Endodermal cell (in vitro differentiated cells): ENCODE measurements at regions not wholly inside any gene's neighbourhood (a gene's known extent, or its start where the extent isn't known, plus 50 kb on each side); places are given as distances from the start of the nearest gene placed in this dataset.

Source experiments
- DNase-seq: peaks from one replicate; pipeline ENCODE4 v3.0.0-alpha.2; 2017
- H3K27ac ChIP-seq: 2 replicates; pipeline ENCODE4 v1.5.1; 2013; ENCODE audit warnings: mild to moderate bottlenecking, low read depth, low read length, moderate library complexity
- H3K27me3 ChIP-seq: 2 replicates; pipeline ENCODE4 v1.6.1; 2013; ENCODE audit warnings: mild to moderate bottlenecking, low read length, moderate library complexity; ENCODE audit not compliant: insufficient read depth, control insufficient read depth, poor library complexity, severe bottlenecking
- H3K36me3 ChIP-seq: 2 replicates; pipeline ENCODE4 v1.7.0; 2013; ENCODE audit warnings: mild to moderate bottlenecking, low read length, moderate library complexity; ENCODE audit not compliant: control insufficient read depth, insufficient read depth
- H3K4me1 ChIP-seq: one replicate; pipeline ENCODE4 v1.7.0; 2013; ENCODE audit warnings: low read length; ENCODE audit not compliant: control insufficient read depth, insufficient read depth
- H3K4me3 ChIP-seq: 2 replicates; pipeline ENCODE4 v1.5.1; 2013; ENCODE audit warnings: mild to moderate bottlenecking, low read length, moderate library complexity
- H3K9ac ChIP-seq: 2 replicates; pipeline ENCODE4 v1.6.1; 2013; ENCODE audit warnings: mild to moderate bottlenecking, low read length, moderate library complexity; ENCODE audit not compliant: poor library complexity, severe bottlenecking; ENCODE audit errors: extremely low read depth
- H3K9me3 ChIP-seq: 2 replicates; pipeline ENCODE4 v1.6.1; 2013; ENCODE audit warnings: mild to moderate bottlenecking, low read length, moderate library complexity; ENCODE audit not compliant: control insufficient read depth
- H3K27ac Mint-ChIP-seq: 2 replicates; pipeline ENCODE4 v1.8.0; 2020; ENCODE audit warnings: mixed read lengths
- H3K27me3 Mint-ChIP-seq: 2 replicates; pipeline ENCODE4 v1.8.0; 2021; ENCODE audit warnings: mild to moderate bottlenecking, mixed read lengths; ENCODE audit not compliant: insufficient read depth
- H3K36me3 Mint-ChIP-seq: 2 replicates; pipeline ENCODE4 v1.8.0; 2020; ENCODE audit warnings: low read depth, mixed read lengths
- H3K4me1 Mint-ChIP-seq: 2 replicates; pipeline ENCODE4 v1.8.0; 2020; ENCODE audit warnings: mixed read lengths
- H3K4me3 Mint-ChIP-seq: 2 replicates; pipeline ENCODE4 v1.8.0; 2020; ENCODE audit warnings: mild to moderate bottlenecking, moderate library complexity, mixed read lengths
- H3K9me3 Mint-ChIP-seq: 2 replicates; pipeline ENCODE4 v1.8.0; 2020; ENCODE audit warnings: mild to moderate bottlenecking, mixed read lengths
- WGBS, 2 experiments: methylation state at CpG; one replicate each; pipeline versions ENCODE4 v1.1.5 to v1.1.7; 2013; ENCODE audit warnings: missing lambda C conversion rate in 2 of 2, mixed read lengths in 1 of 2; ENCODE audit not compliant: insufficient coverage in 1 of 2, insufficient read length in 1 of 2; 5-methylcytosine and 5-hydroxymethylcytosine counted together
- TF ChIP-seq, protein P1 (sequence below): fragments of 200-600 bp; sonication (generic); conservative IDR thresholded peaks from 2 replicates; pipeline ENCODE4 v1.5.0; 2021; ENCODE audit warnings: antibody characterized with exemption, mild to moderate bottlenecking

DNA sequence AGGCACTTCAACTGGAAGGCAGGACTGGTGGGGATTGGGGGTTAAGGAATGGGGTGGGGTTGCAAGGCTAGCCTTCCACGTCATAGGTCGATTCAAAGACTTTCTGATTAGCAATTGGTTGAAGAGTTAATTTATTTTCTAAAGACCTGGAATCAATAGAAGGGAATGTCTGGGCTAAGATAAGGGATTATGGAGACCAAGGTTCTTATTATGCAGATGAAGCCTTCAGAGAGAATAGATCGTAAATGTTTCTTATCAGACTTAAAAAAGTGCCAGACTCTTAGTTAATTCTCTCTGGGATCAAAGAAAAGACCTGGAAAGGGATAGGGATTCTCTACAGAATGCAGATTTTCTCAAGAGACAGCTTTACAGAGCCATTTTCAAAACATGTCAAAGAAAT, 368.0 kb upstream of the DLGAP1 start:
- Mint-ChIP-seq H3K27ac (peak overlapping the region; percentile 47), H3K27me3 (peaks cover 2% of the 10 kb centered on the region), H3K9me3 (peaks cover 29% of the 10 kb centered on the region), H3K36me3 (peaks cover 6% of the 10 kb centered on the region), H3K4me3 (no peak overlapping the region), H3K4me1 (peaks cover 10% of the 10 kb centered on the region)
- no peak overlapping the region for H3K9ac ChIP-seq
- TF ChIP-seq, protein P1, sequence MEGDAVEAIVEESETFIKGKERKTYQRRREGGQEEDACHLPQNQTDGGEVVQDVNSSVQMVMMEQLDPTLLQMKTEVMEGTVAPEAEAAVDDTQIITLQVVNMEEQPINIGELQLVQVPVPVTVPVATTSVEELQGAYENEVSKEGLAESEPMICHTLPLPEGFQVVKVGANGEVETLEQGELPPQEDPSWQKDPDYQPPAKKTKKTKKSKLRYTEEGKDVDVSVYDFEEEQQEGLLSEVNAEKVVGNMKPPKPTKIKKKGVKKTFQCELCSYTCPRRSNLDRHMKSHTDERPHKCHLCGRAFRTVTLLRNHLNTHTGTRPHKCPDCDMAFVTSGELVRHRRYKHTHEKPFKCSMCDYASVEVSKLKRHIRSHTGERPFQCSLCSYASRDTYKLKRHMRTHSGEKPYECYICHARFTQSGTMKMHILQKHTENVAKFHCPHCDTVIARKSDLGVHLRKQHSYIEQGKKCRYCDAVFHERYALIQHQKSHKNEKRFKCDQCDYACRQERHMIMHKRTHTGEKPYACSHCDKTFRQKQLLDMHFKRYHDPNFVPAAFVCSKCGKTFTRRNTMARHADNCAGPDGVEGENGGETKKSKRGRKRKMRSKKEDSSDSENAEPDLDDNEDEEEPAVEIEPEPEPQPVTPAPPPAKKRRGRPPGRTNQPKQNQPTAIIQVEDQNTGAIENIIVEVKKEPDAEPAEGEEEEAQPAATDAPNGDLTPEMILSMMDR = no peak
- H3K27ac ChIP-seq = no peak overlapping the region
- WGBS, 2 experiments = 71 to 89% methylated on average over 3 of the region's 3 CpGs
- peaks cover 51% of the 10 kb centered on the region for H3K9me3 ChIP-seq
- H3K27me3 ChIP-seq = no peaks in the 10 kb centered on the region
- no peak overlapping the region for H3K4me3 ChIP-seq
- peaks cover 2% of the 10 kb centered on the region for H3K4me1 ChIP-seq
- no peaks in the 10 kb centered on the region for H3K36me3 ChIP-seq
- no peak for DNase-seq

DNA sequence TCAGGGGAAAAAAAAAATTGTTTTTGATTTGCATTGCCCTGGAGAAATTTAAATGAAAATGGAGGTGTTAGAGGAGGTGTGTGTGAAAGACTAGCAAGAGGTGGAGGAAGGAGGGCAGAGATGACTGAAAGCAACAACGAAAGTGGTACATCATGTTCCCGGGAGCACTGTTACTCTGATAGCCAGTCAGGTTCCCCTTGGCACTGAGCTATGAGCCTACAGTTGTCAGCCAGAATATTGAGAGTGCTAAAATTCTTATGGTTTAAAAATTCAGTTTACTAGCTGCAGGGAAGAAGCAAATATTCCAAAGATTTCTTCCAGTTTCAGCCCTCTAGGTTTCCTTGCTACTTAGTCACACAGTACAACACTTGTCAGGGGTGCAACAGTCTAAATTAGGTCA, 366.7 kb upstream of the DLGAP1 start:
- H3K4me3 ChIP-seq = peak overlapping the region; percentile 67
- no peak for DNase-seq
- WGBS, 2 experiments = 90 to 100% methylated on average over 1 to 2 of the region's 2 CpGs
- TF ChIP-seq, protein P1 = no peak
- peaks cover 5% of the 10 kb centered on the region for H3K4me1 Mint-ChIP-seq
- no peak overlapping the region for H3K4me3 Mint-ChIP-seq
- peaks cover 6% of the 10 kb centered on the region for H3K36me3 Mint-ChIP-seq
- H3K36me3 ChIP-seq = no peaks in the 10 kb centered on the region
- no peaks in the 10 kb centered on the region for H3K27me3 ChIP-seq
- H3K27me3 Mint-ChIP-seq = peaks cover 2% of the 10 kb centered on the region
- H3K27ac ChIP-seq = no peak overlapping the region
- H3K9ac ChIP-seq = no peak overlapping the region
- H3K9me3 Mint-ChIP-seq = peaks cover 29% of the 10 kb centered on the region
- no peak overlapping the region for H3K27ac Mint-ChIP-seq
- H3K9me3 ChIP-seq = peaks cover 51% of the 10 kb centered on the region
- H3K4me1 ChIP-seq = peaks cover 2% of the 10 kb centered on the region

DNA sequence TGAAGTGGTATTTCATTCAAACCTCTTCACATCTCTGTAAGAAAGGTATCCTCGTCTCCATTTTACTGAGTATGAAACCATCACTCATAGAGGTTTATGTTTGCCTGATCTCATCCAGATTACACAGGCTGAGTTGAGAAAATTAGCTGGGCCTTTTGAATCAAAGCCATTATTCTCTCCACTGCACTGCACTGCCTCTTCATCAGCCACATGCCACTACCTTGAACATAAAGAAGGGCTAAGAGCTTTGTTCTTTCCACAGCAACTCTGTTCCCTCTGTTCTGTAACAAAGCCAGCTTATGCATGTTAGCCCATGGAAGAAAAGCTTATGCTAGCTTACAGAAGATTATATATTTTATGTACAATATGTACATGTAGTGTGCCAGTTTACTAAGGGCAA, 362.6 kb upstream of the DLGAP1 start:
- Mint-ChIP-seq H3K27me3 (no peaks in the 10 kb centered on the region), H3K27ac (no peak overlapping the region)
- TF ChIP-seq, protein P1 = no peak

More for the DNA sequence above, 362.6 kb upstream of the DLGAP1 start:
- H3K27ac ChIP-seq = no peak overlapping the region
- no peaks in the 10 kb centered on the region for H3K27me3 ChIP-seq
- H3K4me3 ChIP-seq = no peak overlapping the region
- 94% methylated on average over 1 of the region's 1 CpG; no CpG with 5 or more reads in 1 of the 2 experiments for WGBS, 2 experiments
- Mint-ChIP-seq H3K4me1 (peaks cover 15% of the 10 kb centered on the region), H3K36me3 (peaks cover 2% of the 10 kb centered on the region), H3K9me3 (peaks cover 11% of the 10 kb centered on the region), H3K4me3 (no peak overlapping the region)
- no peak overlapping the region for H3K9ac ChIP-seq
- peaks cover 41% of the 10 kb centered on the region for H3K9me3 ChIP-seq
- DNase-seq = no peak
- no peaks in the 10 kb centered on the region for H3K4me1 ChIP-seq
- no peaks in the 10 kb centered on the region for H3K36me3 ChIP-seq
